ENCODE measurements at regions not wholly inside any gene's neighbourhood (a gene's known extent, or its start where the extent isn't known, plus 50 kb on each side); places are given as distances from the start of the nearest gene placed in this dataset.
"Not testable (repeated sequence)": the region's sequence is repeated elsewhere in the genome, so short reads cannot be mapped to it uniquely, and the experiment has no call there.

GRCh38 chr2:192559587-192559986, 364.9 kb upstream of the TMEFF2 start:
- DNase-seq, result no peak

- DNase-seq, result no peak
These were observed 363.9 kb upstream of the TMEFF2 start for GRCh38 chr2:192558637-192559036.

DNA sequence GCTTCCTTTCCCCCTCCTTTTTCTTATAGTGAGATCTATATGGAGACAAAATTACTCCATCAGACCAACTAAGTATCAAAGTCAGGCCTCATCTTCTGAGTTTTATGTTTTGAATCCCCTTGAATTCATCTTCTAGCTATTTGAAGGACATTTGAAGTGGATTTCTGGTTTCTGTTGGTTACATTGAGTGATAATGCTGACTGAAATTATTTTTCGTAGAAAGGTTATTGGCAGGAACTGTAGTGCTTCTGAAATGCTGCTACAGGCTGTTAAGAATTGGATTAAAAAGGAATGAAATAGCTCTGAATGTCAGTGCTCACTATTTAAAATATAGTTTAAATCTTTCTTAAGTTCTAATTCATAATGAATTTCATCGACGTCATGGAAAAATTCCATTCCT, 361.0 kb upstream of the TMEFF2 start:
- no peak for DNase-seq

GRCh38 chr2:192551760-192552159, 357.0 kb upstream of the TMEFF2 start:
- DNase-seq, result no peak

- DNase-seq, result no peak
These were observed 351.8 kb upstream of the TMEFF2 start for GRCh38 chr2:192546565-192546964.

DNA sequence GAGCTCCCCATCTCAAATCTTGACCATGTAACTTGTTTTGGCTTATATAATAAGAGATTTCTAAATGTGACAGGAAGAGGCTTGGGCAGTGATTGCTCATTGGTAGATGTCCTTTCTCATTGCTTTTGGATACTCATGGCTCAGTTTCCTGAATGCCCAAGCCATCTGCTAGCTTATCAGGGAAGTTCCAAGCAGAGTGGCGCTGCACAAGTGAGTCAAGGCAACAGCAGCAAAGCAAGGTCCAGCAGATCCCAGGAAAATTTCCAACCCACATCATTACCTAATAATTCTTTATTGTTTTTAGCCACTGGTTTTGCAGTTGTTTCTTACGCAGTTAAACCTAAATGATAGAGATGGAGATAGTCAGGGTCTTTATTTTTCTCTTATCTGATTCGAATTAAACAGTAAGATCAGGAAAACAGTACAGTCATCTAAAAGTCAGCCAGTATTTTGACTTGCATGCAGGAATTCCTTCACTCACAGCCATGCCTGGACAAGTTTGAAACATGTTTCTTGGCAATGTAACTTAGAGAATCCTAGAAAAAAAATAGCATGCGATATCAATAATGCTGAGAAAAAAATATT, 349.7 kb upstream of the TMEFF2 start:
- no peak for DNase-seq

- DNase-seq, result not testable (repeated sequence)
These were observed 347.7 kb upstream of the TMEFF2 start for GRCh38 chr2:192542148-192543066.

DNA sequence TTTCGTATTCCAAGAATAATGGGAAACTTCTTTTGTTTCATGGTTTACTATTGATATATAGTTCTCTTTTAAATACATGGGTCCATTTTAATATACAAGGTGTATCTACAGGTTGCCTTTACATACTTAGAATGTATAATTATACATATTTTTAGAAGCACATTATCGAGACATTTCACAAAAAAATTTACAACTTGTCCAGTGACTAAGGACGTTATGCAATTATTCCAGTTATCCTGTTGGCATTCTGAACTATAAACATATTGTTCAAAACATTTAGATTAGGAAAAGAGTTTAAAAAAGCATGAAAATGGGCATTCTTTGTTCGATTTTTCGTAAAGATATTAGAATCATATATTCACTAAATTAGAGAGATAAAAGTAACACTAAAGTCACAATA, 344.6 kb upstream of the TMEFF2 start:
- no peak for DNase-seq

- no peak for DNase-seq
These were observed 342.3 kb upstream of the TMEFF2 start for GRCh38 chr2:192536922-192537624.

DNA sequence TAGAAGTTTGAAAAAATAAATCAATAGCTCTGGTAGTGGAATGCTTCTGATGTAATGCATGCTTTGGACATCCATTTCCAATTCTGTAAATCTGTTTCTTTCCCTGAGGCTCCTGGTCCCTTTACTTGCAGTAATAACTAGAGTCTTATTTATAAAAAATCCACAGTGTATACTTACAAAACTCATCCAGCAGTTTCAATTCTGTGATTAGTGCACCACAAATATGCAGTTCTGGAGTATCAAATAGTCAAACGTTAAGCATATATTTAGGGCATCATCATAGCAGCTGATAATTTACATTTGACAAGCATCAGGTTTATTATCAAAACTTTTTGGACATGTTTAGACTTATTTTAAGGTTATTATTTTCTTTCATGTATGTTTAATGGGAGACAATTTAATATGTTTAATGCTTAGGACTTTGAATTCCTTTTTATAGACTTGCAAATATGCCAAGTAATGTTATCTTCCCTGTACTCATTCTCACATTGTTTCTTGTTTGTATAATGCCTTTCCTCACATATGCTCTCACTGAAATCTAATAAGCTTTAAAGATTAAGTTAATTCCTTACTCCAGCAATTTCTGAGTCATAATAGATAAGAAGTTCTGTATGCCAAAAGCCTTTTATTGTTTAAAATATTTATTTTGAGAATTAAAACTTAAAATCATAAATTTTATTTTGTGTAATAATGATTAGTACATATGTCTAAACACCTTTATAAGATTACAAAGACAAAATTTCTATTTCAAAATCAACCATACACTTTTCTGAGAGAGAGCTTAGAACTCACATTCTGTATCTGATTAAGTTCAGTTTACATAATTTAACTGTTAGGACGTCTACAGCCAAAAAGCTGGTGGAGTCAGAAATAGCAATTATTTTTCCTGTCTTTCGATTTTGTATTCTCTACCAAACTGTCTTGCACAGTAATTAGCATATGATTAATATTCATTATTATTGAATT, 341.5 kb upstream of the TMEFF2 start:
- DNase-seq, result no peak

GRCh38 chr2:192534072-192534471, 339.3 kb upstream of the TMEFF2 start:
- no peak for DNase-seq

- DNase-seq, result not testable (repeated sequence)
These were observed 330.0 kb upstream of the TMEFF2 start for GRCh38 chr2:192524642-192525251.

DNA sequence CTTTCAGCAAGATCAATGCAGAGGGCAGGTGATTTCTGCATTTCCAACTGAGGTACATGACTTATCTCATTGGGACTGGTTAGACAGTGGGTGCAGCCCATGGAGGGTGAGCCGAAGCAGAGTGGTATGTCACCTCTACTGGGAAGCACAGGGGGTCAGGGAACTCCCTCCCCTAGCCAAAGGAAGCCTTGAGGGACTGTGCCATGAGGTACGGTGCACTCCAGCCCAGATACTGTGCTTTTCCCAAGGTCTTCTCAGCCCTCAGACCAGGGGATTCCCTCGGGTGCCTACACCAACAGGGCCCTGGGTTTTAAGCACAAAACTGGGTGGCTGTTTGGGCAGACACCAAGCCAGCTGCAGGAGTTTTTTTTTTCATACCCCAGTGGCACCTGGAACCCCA, 329.5 kb upstream of the TMEFF2 start:
- DNase-seq, result not testable (repeated sequence)

DNA sequence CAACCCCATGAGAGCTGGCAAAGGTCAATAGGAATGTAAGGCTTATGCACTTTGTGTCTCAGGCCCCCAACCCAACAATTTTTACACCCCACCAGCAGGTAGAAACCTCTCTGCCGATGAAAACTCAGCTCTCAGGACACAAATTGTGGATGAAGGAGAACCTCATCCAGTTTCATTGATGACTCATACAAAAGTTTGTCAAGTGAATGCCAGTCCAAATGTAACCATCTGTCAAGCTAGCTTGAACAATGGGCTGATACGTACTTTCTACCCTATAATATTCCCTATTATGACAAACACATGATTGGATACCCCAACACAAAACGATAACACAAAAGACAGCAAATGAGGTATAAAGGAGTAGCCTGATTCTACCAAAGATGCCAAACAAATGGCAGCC, 321.2 kb upstream of the TMEFF2 start:
- no peak for DNase-seq

DNA sequence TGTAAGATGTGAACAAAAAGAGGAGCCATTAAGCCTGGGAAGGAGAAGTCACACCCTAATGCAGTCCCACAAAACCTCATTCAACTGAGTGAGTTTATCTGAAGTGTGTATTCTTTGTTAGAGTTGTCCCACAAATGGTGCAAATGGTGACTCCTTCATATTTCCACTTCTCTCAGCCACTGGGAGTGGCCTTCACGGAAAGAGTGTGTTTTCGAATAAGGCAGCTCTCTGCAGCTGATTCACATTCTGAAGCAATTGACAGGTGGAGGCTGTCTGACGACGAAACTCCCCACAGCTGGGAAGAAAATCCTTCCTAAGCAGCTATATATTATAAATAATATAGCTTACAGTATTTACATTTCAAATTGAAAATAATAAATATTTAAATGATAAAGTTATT, 318.8 kb upstream of the TMEFF2 start:
- DNase-seq, result no peak

DNA sequence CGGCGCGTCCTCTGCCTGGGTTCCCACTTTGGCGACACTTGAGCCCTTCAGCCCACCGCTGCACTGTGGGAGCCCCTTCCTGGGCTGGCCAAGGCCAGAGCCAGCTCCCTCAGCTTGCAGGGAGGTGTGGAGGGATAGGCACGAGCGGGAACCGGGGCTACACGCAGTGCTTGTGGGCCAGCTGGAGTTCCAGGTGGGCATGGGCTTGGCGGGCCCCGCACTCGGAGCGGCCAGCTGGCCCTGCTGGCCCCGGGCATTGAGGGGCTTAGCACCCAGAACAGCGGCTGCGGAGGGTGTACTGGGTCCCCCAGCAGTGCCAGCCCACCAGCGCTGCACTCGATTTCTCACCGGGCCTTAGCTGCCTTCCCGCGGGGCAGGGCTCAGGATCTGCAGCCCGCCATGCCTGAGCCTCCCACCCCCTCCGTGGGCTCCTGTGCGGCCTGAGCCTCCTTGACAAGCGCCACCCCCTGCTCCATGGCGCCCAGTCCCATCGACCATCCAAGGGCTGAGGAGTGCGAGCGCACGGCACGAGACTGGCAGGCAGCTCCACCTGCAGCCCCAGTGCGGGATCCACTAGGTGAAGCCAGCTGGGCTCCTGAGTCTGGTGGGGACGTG, 313.2 kb upstream of the TMEFF2 start:
- DNase-seq, result not testable (repeated sequence)

GRCh38 chr2:192500550-192501200, 305.9 kb upstream of the TMEFF2 start:
- DNase-seq, result no peak

GRCh38 chr2:192499476-192499875, 304.7 kb upstream of the TMEFF2 start:
- DNase-seq, result no peak

- DNase-seq, result no peak
These were observed 304.0 kb upstream of the TMEFF2 start for GRCh38 chr2:192498747-192499146.

- not testable (repeated sequence) for DNase-seq
These were observed 293.4 kb upstream of the TMEFF2 start for GRCh38 chr2:192488158-192488557.

- DNase-seq, result no peak
These were observed 292.9 kb upstream of the TMEFF2 start for GRCh38 chr2:192487636-192488035.
